Osteocyte (in vitro differentiated cells): ENCODE measurements at regions not wholly inside any gene's neighbourhood (a gene's known extent, or its start where the extent isn't known, plus 50 kb on each side); places are given as distances from the start of the nearest gene placed in this dataset.

Experiments
- DNase-seq: peaks from one replicate; pipeline ENCODE4 v3.0.0; 2021; ENCODE audit warnings: mixed read lengths; ENCODE audit not compliant: unreplicated experiment; ENCODE audit errors: extremely low spot score
- H3K27ac Mint-ChIP-seq: one replicate; pipeline ENCODE4 v1.8.0; 2021; ENCODE audit warnings: mild to moderate bottlenecking, mixed read lengths; ENCODE audit not compliant: unreplicated experiment
- H3K27me3 Mint-ChIP-seq: one replicate; pipeline ENCODE4 v1.8.0; 2021; ENCODE audit warnings: mixed read lengths; ENCODE audit not compliant: unreplicated experiment
- H3K36me3 Mint-ChIP-seq: one replicate; pipeline ENCODE4 v1.8.0; 2021; ENCODE audit warnings: mixed read lengths; ENCODE audit not compliant: unreplicated experiment
- H3K4me1 Mint-ChIP-seq: one replicate; pipeline ENCODE4 v1.8.0; 2021; ENCODE audit warnings: mixed read lengths; ENCODE audit not compliant: unreplicated experiment
- H3K4me3 Mint-ChIP-seq: one replicate; pipeline ENCODE4 v1.8.0; 2021; ENCODE audit warnings: mild to moderate bottlenecking, moderate library complexity, mixed read lengths; ENCODE audit not compliant: unreplicated experiment
- H3K9me3 Mint-ChIP-seq: one replicate; pipeline ENCODE4 v1.8.0; 2021; ENCODE audit warnings: mixed read lengths; ENCODE audit not compliant: unreplicated experiment
- TF ChIP-seq, protein P1 (sequence below): fragments of 200-600 bp; sonication (generic); IDR thresholded peaks from 2 replicates; pipeline ENCODE4 v1.5.0; 2021; ENCODE audit warnings: antibody characterized with exemption, mild to moderate bottlenecking, moderate library complexity

DNA sequence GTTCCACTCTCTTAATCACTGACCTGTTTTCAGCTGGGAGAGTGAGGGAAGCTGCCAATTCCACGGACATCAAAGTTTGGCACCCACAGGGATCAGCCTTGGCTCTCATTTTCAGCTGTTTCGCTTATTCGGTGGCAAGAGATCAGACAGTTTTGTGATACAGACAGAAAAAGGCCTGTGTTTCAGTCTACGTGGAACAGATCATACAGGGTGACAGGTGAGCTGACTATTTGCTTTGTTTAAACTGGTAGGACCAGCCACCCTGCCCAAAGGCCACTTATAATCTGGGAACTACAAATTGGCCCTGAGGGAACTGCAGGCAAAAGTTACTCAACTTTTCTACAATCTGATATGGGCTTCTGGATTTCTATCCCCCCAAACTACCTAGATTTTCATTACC, 128.6 kb downstream of the ZNF467 start:
- Mint-ChIP-seq H3K36me3 (no peaks in the 10 kb centered on the region), H3K9me3 (no peaks in the 10 kb centered on the region), H3K27ac (no peak overlapping the region), H3K4me1 (no peaks in the 10 kb centered on the region), H3K4me3 (no peak overlapping the region), H3K27me3 (peaks cover 25% of the 10 kb centered on the region)
- TF ChIP-seq, protein P1, sequence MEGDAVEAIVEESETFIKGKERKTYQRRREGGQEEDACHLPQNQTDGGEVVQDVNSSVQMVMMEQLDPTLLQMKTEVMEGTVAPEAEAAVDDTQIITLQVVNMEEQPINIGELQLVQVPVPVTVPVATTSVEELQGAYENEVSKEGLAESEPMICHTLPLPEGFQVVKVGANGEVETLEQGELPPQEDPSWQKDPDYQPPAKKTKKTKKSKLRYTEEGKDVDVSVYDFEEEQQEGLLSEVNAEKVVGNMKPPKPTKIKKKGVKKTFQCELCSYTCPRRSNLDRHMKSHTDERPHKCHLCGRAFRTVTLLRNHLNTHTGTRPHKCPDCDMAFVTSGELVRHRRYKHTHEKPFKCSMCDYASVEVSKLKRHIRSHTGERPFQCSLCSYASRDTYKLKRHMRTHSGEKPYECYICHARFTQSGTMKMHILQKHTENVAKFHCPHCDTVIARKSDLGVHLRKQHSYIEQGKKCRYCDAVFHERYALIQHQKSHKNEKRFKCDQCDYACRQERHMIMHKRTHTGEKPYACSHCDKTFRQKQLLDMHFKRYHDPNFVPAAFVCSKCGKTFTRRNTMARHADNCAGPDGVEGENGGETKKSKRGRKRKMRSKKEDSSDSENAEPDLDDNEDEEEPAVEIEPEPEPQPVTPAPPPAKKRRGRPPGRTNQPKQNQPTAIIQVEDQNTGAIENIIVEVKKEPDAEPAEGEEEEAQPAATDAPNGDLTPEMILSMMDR: no peak
- no peak for DNase-seq

DNA sequence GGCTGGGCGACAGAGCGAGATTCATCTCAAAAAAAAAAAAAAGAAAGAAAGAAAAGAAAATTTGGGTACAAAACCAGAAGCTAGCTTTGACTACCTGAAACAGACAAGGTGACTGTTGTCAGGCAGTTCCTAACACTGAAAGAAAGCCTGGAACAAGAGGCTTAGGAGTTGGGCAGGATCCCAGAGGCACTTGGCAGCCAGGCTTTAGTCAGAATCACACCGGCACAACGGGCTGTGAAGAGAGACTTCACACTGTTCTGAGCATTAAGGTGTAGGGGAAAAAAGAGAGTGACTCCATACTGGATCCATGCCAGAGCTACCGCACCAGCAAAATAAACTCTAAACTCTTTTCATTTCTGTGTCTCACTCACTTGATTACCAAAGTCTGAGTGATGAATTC, 130.8 kb downstream of the ZNF467 start:
- H3K4me3 Mint-ChIP-seq: no peak overlapping the region
- no peaks in the 10 kb centered on the region for H3K9me3 Mint-ChIP-seq
- no peaks in the 10 kb centered on the region for H3K4me1 Mint-ChIP-seq
- TF ChIP-seq, protein P1: no peak
- H3K27me3 Mint-ChIP-seq: peaks cover 19% of the 10 kb centered on the region
- no peak overlapping the region for H3K27ac Mint-ChIP-seq
- peak; percentile 34 for DNase-seq
- H3K36me3 Mint-ChIP-seq: no peaks in the 10 kb centered on the region

DNA sequence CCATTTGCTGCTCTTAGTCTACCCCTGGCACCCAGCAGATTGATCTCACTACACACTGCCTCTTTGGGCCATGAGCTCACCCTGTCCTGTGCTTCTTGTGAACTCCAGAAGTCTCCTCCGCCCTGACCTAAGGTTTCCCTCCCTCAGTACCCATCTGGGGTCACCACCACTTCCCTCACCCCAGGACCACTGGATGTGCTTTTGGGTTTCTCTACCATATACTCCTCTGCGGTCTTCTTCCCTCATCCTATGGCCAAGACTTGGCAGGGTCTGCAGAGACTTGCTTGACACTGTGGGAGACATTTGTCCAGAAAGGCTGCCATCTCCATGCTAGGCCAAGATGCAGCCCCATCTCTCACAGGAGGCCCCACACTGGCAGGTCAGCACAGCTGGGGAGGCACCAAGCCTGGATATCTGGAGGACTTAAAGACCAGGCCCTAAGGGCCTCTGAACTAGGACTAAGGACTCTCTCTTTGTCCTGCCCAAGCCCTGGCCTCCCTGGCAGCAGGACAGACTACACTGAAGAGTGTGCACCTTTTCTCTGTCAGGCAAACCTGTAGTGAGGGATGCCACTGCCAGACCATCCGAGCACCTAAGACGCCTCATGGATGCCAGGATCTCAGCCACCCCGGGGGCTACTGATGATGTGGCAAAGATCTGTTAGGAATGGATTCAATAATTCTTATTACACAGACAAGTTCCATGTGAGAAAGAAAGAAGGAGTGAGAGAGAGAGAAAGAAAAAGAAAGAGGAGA, 134.6 kb downstream of the ZNF467 start:
- H3K27me3 Mint-ChIP-seq: peaks cover 18% of the 10 kb centered on the region
- DNase-seq: peak; percentile 64
- H3K36me3 Mint-ChIP-seq: no peaks in the 10 kb centered on the region
- H3K9me3 Mint-ChIP-seq: no peaks in the 10 kb centered on the region
- H3K4me1 Mint-ChIP-seq: no peaks in the 10 kb centered on the region
- TF ChIP-seq, protein P1: no peak
- H3K4me3 Mint-ChIP-seq: no peak overlapping the region
- no peak overlapping the region for H3K27ac Mint-ChIP-seq

DNA sequence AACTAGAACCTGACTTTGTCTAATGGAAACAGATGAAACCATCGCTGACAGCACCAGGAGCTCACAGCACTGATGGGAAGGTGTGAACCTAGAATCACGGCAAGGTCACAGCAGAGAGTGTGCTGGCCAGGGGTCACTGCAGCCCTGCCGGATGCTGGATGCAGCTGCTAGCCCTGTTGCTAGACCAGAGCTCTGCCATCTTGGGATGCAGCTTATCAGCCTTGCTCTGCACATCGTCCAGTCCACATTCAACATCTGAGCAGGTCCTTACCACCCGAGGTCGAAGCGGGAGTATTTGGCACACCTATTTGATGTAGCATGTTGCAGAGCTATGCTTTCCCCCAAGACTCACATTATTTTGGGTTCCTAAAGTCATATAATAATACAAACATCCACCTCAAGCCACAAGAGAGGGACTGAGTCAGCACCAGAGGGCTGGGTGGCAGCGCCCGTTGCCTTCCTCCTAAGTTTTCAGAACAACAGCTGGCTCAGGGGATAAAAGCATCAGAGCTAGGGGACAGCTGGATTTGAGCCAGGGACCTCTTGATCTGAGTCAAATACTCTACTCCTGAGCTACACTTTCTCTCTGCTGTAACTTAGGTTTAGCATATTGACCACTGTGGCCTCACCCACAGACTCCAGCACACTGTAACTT, 135.3 kb downstream of the ZNF467 start:
- no peaks in the 10 kb centered on the region for H3K4me1 Mint-ChIP-seq
- H3K27me3 Mint-ChIP-seq: peaks cover 18% of the 10 kb centered on the region
- TF ChIP-seq, protein P1: no peak
- H3K27ac Mint-ChIP-seq: no peak overlapping the region
- H3K9me3 Mint-ChIP-seq: no peaks in the 10 kb centered on the region
- no peaks in the 10 kb centered on the region for H3K36me3 Mint-ChIP-seq
- peak; percentile 48 for DNase-seq
- H3K4me3 Mint-ChIP-seq: no peak overlapping the region

DNA sequence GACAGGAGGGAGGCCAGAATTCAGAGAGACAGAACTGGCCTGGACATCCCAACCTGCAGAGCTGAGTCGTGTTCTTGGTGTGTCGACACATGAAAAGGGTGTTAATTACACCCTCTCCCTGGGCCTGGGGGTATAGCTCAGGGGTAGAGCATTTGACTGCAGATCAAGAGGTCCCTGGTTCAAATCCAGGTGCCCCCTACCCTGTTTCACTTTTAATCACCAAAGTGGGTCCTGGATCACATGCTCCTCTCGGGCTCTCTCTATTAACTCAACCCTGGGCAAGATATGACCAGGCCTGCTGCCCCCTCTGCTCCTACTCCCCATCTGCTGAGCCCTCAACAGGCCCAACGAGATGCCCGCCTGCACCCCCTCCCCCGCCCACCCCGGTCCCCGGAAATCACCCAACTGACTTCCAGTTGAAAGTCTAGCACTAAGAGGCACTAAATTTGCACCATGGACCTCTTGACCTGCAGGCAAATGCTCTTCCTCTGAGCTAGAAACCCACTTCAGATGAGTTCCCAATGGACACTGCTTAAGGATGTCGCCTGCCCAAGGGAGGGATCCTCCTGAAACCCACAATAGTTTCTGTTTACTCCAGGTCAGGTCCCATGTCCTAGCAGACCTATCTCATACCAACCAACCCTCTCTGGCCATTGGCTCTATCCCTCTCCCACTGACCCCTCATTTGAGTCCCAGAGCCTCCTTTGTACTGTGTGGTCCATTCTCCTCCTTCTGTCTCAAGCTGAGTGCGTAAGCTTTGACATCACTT, 137.6 kb downstream of the ZNF467 start:
- TF ChIP-seq, protein P1: no peak
- H3K36me3 Mint-ChIP-seq: no peaks in the 10 kb centered on the region
- no peaks in the 10 kb centered on the region for H3K4me1 Mint-ChIP-seq
- peaks cover 14% of the 10 kb centered on the region for H3K27me3 Mint-ChIP-seq
- H3K9me3 Mint-ChIP-seq: no peaks in the 10 kb centered on the region
- DNase-seq: peak; percentile 64
- H3K4me3 Mint-ChIP-seq: no peak overlapping the region
- no peak overlapping the region for H3K27ac Mint-ChIP-seq
